Body of pancreas (tissue), 4 donors: ENCODE measurements at regions not wholly inside any gene's neighbourhood (a gene's known extent, or its start where the extent isn't known, plus 50 kb on each side); places are given as distances from the start of the nearest gene placed in this dataset.

Experiments used
- CTCF ChIP-seq, 7 experiments: fragments of 450-650 bp in 4 of 7; fragments of 200-600 bp in 3 of 7; sonication (generic) in 3 of 7; IDR thresholded peaks; one replicate each; pipeline ENCODE4 v1.5.1; 2016 to 2019; ENCODE audit warnings: antibody characterized with exemption in 7 of 7
- POLR2A ChIP-seq, 3 donors: fragments of 450-650 bp; IDR thresholded peaks; one replicate each; pipeline ENCODE4 v1.6.1; 2016; ENCODE audit warnings: antibody characterized with exemption in 3 of 3, mild to moderate bottlenecking in 2 of 3

GRCh38 chr4:136186650-136187049 is 1345.6 kb downstream of the PCDH18 start:
- TF ChIP-seq CTCF (IDR thresholded peaks at IDR 0.05): no peak
- TF ChIP-seq POLR2A (IDR thresholded peaks at IDR 0.05): no peak
